Body of pancreas (tissue), 4 donors: ENCODE measurements at regions not wholly inside any gene's neighbourhood (a gene's known extent, or its start where the extent isn't known, plus 50 kb on each side); places are given as distances from the start of the nearest gene placed in this dataset.

ENCODE experiments used
- POLR2A ChIP-seq, 3 donors: fragments of 450-650 bp; IDR thresholded peaks; one replicate each; pipeline ENCODE4 v1.6.1; 2016; ENCODE audit warnings: antibody characterized with exemption in 3 of 3, mild to moderate bottlenecking in 2 of 3
- TF ChIP-seq, protein P1 (sequence below), 7 experiments: fragments of 450-650 bp in 4 of 7; fragments of 200-600 bp in 3 of 7; sonication (generic) in 3 of 7; IDR thresholded peaks; one replicate each; pipeline ENCODE4 v1.5.1; 2016 to 2019; ENCODE audit warnings: antibody characterized with exemption in 7 of 7

DNA sequence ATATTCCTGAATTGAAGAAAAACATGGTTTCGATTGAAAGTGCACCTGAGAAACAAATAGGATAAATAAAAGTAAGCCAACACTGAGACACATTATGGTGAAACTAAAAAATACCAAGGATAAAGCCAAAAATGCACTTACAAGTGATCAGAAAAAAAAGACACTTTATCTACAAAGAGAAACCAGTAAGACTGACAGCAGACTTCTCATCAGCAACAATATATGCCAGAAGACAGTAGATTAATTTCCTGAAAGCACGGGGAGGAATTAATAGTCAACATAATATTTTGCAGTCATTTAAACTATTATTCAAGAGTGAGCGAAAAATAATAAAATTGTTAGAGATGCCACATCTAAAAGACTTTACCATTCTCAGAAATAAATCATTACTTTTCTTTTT, 172.7 kb upstream of the MAST4 start:
- TF ChIP-seq, protein P1, sequence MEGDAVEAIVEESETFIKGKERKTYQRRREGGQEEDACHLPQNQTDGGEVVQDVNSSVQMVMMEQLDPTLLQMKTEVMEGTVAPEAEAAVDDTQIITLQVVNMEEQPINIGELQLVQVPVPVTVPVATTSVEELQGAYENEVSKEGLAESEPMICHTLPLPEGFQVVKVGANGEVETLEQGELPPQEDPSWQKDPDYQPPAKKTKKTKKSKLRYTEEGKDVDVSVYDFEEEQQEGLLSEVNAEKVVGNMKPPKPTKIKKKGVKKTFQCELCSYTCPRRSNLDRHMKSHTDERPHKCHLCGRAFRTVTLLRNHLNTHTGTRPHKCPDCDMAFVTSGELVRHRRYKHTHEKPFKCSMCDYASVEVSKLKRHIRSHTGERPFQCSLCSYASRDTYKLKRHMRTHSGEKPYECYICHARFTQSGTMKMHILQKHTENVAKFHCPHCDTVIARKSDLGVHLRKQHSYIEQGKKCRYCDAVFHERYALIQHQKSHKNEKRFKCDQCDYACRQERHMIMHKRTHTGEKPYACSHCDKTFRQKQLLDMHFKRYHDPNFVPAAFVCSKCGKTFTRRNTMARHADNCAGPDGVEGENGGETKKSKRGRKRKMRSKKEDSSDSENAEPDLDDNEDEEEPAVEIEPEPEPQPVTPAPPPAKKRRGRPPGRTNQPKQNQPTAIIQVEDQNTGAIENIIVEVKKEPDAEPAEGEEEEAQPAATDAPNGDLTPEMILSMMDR (IDR thresholded peaks at IDR 0.05): no peak
- TF ChIP-seq POLR2A (IDR thresholded peaks at IDR 0.05): no peak
